OCI-LY7 (cell line): ENCODE measurements at regions not wholly inside any gene's neighbourhood (a gene's known extent, or its start where the extent isn't known, plus 50 kb on each side); places are given as distances from the start of the nearest gene placed in this dataset.

ENCODE experiments used
- BruUV-seq: library from RNA; stranded (reverse); fragments of 400-500 nt; replicated peaks from 2 replicates; lab custom pipeline; 2021; lab: Mats Ljungman, UMichigan
- CTCF ChIA-PET: fragments of 300-600 bp; sonication (Branson Sonifier 250); formaldehyde crosslinking; loops from one replicate; lab custom pipeline; 2022; ENCODE audit warnings: antibody characterized with exemption; ENCODE audit not compliant: unreplicated experiment; lab: Charles Lee
- POLR2A ChIA-PET: fragments of 300-600 bp; sonication (Branson Sonifier 250); formaldehyde crosslinking; loops from one replicate; lab custom pipeline; 2022; ENCODE audit warnings: antibody characterized with exemption; lab: Charles Lee
- DNase-seq: peaks from one replicate; pipeline ENCODE4 v3.0.0-alpha.2; 2015; ENCODE audit warnings: low spot score
- H2AFZ ChIP-seq: fragments of 200-600 bp; sonication (generic), shearing (Covaris generic); 2 replicates; pipeline ENCODE4 v1.6.1; 2014; ENCODE audit warnings: mild to moderate bottlenecking, antibody characterized with exemption, low read length, moderate library complexity
- H3K27ac ChIP-seq: fragments of 200-600 bp; sonication (generic); 2 replicates; pipeline ENCODE4 v1.5.1; 2014; ENCODE audit warnings: mixed run types, low read depth, mild to moderate bottlenecking, moderate library complexity, low read length, inconsistent platforms; ENCODE audit not compliant: poor library complexity, severe bottlenecking
- H3K36me3 ChIP-seq: fragments of 200-600 bp; sonication (generic); 2 replicates; pipeline ENCODE4 v1.6.1; 2014; ENCODE audit warnings: mild to moderate bottlenecking, antibody characterized with exemption, low read length, moderate library complexity, mixed read lengths; ENCODE audit not compliant: insufficient read depth
- H3K4me1 ChIP-seq: fragments of 200-600 bp; sonication (generic); 2 replicates; pipeline ENCODE4 v1.5.1; 2014; ENCODE audit warnings: mild to moderate bottlenecking, low read length; ENCODE audit not compliant: insufficient read depth, poor library complexity, severe bottlenecking
- H3K4me2 ChIP-seq: fragments of 200-600 bp; sonication (generic); 2 replicates; pipeline ENCODE4 v1.6.1; 2014; ENCODE audit warnings: mild to moderate bottlenecking, low read length
- H3K4me3 ChIP-seq: fragments of 200-600 bp; sonication (generic); 2 replicates; pipeline ENCODE4 v1.5.1; 2014; ENCODE audit warnings: mild to moderate bottlenecking, low read depth, low read length; ENCODE audit not compliant: poor library complexity, severe bottlenecking
- H3K79me2 ChIP-seq: fragments of 200-600 bp; sonication (generic); 2 replicates; pipeline ENCODE4 v1.6.1; 2016; ENCODE audit warnings: low read depth, mild to moderate bottlenecking, low read length, moderate library complexity, mixed read lengths; ENCODE audit not compliant: insufficient read depth
- H3K9me2 ChIP-seq: fragments of 200-600 bp; sonication (generic); 2 replicates; pipeline ENCODE4 v1.6.1; 2016; ENCODE audit warnings: mild to moderate bottlenecking, low read length, mixed read lengths; ENCODE audit not compliant: insufficient read depth
- H3K9me3 ChIP-seq: fragments of 200-600 bp; sonication (generic); 2 replicates; pipeline ENCODE4 v1.6.1; 2014; ENCODE audit warnings: mild to moderate bottlenecking, mixed run types, low read length, mixed read lengths
- H4K20me1 ChIP-seq: fragments of 200-600 bp; sonication (generic); 2 replicates; pipeline ENCODE4 v1.6.1; 2014; ENCODE audit warnings: mild to moderate bottlenecking, antibody characterized with exemption, low read length, moderate library complexity, mixed read lengths; ENCODE audit not compliant: insufficient read depth
- CTCF ChIP-seq: fragments of 200-600 bp; sonication (generic); conservative IDR thresholded peaks from 2 replicates; pipeline ENCODE4 v1.5.1; 2014; ENCODE audit warnings: mild to moderate bottlenecking, antibody characterized with exemption, low read length, moderate library complexity, mixed read lengths
- EZH2phosphoT487 ChIP-seq: fragments of 200-600 bp; sonication (generic); IDR thresholded peaks from 2 replicates; pipeline ENCODE4 v1.6.1; 2018; ENCODE audit warnings: low read depth, borderline replicate concordance, mild to moderate bottlenecking, mixed run types, antibody characterized with exemption, low read length, moderate library complexity, mixed read lengths
- intact Hi-C: fragments of 100-400 bp; cut with micrococcal nuclease; formaldehyde crosslinking; loops from one replicate; pipeline ENCODE4 v1.10.0; 2022; ENCODE audit not compliant: unreplicated experiment

GRCh38 chr13:44758630-44759383 lies 182.7 kb upstream of the TSC22D1 start:
- Histone ChIP-seq H2AFZ (no peak overlapping the region), H3K9me3 (no peaks in the 10 kb centered on the region), H3K27ac (no peak overlapping the region), H3K4me2 (no peak overlapping the region), H3K36me3 (no peaks in the 10 kb centered on the region), H3K79me2 (no peaks in the 10 kb centered on the region), H3K4me1 (no peaks in the 10 kb centered on the region), H3K9me2 (no peaks in the 10 kb centered on the region), H3K4me3 (no peak overlapping the region), H4K20me1 (no peaks in the 10 kb centered on the region)
- intact Hi-C loops, result no loop called here
- POLR2A ChIA-PET, result no interaction called here
- TF ChIP-seq CTCF (no peak), EZH2phosphoT487 (no peak)
- no peak for DNase-seq
- CTCF ChIA-PET, result no interaction called here
- BruUV-seq, result no TSS peak

GRCh38 chr13:44757671-44758070 lies 181.5 kb upstream of the TSC22D1 start:
- BruUV-seq, result no TSS peak
- intact Hi-C loops, result no loop called here
- no peaks in the 10 kb centered on the region for H3K36me3 ChIP-seq

More at GRCh38 chr13:44757671-44758070, 181.5 kb upstream of the TSC22D1 start:
- Histone ChIP-seq H3K4me2 (no peak overlapping the region), H3K9me3 (no peaks in the 10 kb centered on the region), H2AFZ (no peak overlapping the region), H3K27ac (no peak overlapping the region), H3K4me1 (no peaks in the 10 kb centered on the region), H3K4me3 (no peak overlapping the region), H3K9me2 (no peaks in the 10 kb centered on the region), H3K79me2 (no peaks in the 10 kb centered on the region), H4K20me1 (no peaks in the 10 kb centered on the region)
- ChIA-PET CTCF (no interaction called here), POLR2A (no interaction called here)
- no peak for TF ChIP-seq CTCF
- no peak for TF ChIP-seq EZH2phosphoT487
- DNase-seq, result no peak
